Stimulated activated CD8-positive, alpha-beta memory T cell treated with anti-CD3 and anti-CD28 coated beads, Interleukin-7, amount 100 ng/mL, for 48 hours (primary cell): ENCODE measurements at regions not wholly inside any gene's neighbourhood (a gene's known extent, or its start where the extent isn't known, plus 50 kb on each side); places are given as distances from the start of the nearest gene placed in this dataset.
"Not testable (repeated sequence)": the region's sequence is repeated elsewhere in the genome, so short reads cannot be mapped to it uniquely, and the experiment has no call there.

Source experiments
- DNase-seq, 2 donors: peaks; one replicate each; pipeline ENCODE4 v3.0.0-alpha.2; 2020; ENCODE audit warnings: low read depth in 1 of 2; ENCODE audit errors: extremely low read depth in 1 of 2

GRCh38 chr6:119443993-119444641 is 94.6 kb upstream of the MAN1A1 start:
- DNase-seq, result no peak

GRCh38 chr6:119442776-119443184 is 93.2 kb upstream of the MAN1A1 start:
- no peak for DNase-seq

DNA sequence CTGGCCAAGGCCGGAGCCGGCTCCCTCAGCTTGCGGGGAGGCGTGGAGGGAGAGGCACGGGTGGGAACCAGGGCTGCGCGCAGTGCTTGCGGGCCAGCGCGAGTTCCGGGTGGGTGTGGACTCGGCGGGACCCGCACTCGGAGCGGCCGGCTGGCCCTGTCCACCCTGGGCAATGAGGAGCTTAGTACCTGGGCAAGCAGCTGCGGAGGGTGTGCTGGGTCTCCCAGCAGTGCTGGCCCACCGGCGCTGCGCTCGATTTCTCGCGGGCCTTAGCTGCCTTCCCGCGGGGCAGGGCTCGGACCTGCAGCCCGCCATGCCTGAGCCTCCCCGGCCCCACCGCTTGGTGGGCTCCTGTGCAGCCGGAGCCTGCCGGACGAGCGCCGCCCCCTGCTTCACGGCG is 91.4 kb upstream of the MAN1A1 start:
- DNase-seq, result no peak

DNA sequence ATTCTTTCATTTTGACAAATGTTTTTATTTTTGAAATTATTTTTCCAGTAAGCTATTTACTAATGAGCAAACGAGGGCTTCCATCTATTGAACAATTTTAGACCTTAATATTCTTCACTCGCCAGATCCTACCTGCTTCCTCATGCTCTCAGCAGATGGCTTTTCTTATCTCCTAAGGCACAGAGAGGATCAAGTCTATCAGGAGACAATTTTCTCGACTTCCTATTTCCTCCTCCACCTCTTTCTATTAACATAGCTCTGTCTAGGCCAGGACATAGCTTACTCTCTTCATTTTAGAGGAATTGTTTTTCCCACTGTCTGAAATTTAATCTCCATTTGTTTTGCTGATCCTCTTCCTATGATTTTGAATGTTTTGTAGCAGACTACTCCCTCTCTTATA is 87.0 kb upstream of the MAN1A1 start:
- DNase-seq, result no peak

DNA sequence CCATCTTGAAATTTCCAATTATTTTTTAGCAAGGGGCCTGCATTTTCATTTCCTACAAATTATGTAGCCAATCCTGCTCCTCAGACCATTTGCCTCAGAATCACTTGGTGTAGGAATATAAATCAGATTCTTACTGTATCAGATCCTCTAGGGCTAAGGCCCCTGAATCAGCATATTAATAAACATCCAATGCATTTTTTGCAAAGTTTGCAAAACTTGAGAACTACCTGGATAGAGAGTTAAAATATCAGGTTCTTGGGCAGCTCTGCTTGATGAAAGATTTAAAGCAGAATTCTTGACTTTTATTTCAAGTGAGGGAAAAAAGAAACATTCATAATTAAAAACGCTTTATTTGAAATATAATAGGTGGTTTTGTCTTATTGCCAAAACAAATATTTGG is 82.2 kb upstream of the MAN1A1 start:
- no peak for DNase-seq

DNA sequence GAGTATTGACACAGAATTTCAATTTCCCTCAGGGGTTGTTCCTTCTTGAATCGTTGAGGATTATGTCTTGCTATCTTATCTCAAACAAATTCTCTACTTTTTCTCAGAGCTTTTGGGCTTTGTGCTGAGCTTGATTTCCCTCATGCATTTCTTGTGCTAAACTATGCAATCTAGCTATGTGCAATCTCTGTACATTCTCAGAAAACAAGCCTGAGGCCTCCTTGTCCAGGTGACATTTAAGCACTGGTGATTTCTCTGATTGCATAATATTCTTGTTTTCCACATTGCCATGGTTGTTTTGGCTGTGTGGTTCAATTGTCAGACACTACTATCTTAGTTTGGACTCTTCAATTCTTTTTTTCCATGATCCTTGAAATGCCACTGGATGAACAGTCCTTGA is 81.2 kb upstream of the MAN1A1 start:
- no peak for DNase-seq

- no peak for DNase-seq
These were observed 79.1 kb upstream of the MAN1A1 start for GRCh38 chr6:119428633-119429032.

DNA sequence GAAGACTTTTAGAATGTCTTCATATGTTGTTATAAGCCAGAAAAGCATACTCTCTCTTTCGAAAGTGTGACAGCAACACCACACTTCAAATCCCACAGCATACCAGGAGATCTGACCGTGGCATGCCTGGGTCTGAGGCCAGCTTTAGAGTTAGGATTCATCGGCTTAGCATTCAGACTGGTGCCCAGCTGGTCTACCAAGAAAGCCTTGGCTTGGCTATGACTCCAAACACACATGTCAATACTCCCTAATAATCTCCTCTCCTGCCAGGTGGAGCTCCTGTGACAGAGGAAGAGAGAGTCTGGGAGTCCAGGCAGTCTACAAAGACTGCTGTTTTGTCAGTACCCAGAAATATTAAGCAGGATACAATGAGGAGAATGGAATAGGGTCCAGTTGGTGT is 77.1 kb upstream of the MAN1A1 start:
- DNase-seq, result no peak

- DNase-seq, result no peak
These were observed 74.4 kb upstream of the MAN1A1 start for GRCh38 chr6:119423996-119424395.

DNA sequence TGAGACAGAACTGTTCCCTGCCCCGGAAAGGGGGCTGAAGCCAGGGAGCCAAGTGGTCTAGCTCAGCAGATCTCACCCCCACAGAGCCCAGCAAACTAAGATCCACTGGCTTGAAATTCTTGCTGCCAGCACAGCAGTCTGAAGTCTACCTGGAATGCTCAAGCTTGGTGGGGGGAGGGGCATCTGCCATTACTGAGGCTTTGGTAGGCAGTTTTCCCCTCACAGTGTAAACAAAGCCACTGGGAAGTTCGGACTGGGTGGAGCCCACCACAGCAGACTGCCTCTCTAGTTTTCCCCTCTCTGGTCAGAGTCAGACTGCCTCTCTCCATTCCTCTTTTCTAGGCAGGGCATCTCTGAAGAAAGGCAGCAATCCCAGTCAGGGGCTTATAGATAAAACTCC is 68.5 kb upstream of the MAN1A1 start:
- DNase-seq, result not testable (repeated sequence)

- no peak for DNase-seq
These were observed 57.6 kb upstream of the MAN1A1 start for GRCh38 chr6:119407156-119407555.

DNA sequence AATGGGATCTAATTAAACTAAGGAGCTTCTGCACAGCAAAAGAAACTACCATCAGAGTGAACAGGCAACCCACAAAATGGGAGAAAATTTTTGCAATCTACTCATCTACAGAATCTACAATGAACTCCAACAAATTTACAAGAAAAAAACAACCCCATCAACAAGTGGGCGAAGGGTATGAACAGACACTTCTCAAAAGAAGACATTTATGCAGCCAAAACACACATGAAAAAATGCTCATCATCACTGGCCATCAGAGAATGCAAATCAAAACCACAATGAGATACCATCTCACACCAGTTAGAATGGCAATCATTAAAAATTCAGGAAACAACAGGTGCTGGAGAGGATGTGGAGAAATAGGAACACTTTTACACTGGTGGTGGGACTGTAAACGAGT is 55.6 kb upstream of the MAN1A1 start:
- DNase-seq, result not testable (repeated sequence)
